ENCODE measurements at regions not wholly inside any gene's neighbourhood (a gene's known extent, or its start where the extent isn't known, plus 50 kb on each side); places are given as distances from the start of the nearest gene placed in this dataset.

DNA sequence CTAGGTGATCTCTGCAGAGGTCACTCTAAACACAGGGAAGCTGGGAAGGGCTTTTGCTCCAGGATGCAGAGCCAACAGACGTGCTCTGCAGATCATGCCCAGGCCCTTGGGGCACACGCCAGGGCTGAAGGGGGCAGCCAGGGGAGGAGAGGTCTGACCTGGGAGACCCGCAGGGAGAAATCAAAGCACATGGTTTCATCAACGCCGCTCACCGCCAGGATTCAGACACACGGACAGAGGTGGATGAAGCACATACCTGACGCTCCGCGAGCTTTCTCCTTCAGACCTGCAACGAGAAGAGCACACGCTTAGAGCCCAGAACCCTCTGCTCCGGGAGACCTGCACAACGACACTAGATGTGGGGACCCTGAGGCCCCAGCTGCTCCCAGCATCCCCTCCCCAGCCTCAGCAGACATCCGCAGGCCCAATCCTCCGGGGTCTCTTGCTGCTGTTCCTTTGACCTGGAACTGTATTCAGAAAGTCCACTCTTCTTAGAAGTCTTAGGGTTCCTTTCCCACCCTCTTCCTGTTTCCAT lies 90.7 kb upstream of the IQSEC1 start:
- H3K4me1 ChIP-seq (ENCODE audit: insufficient read depth) = peaks cover 27% of the 10 kb centered on the region
- no peak overlapping the region for H2AFZ ChIP-seq
- no peaks in the 10 kb centered on the region for H4K20me1 ChIP-seq (replicated peaks; ENCODE audit: insufficient read depth)
- H3K4me2 ChIP-seq = no peak overlapping the region
- H3K9me2 ChIP-seq (ENCODE audit: insufficient read depth) = 0 out of 2 replicates have a peak, but pooled peaks cover 4% of the 10 kb centered on the region
- peaks cover 41% of the 10 kb centered on the region for H3K4me1 Mint-ChIP-seq
- H3K36me3 ChIP-seq (ENCODE audit: insufficient read depth) = no peaks in the 10 kb centered on the region
- no peak overlapping the region for H3K4me3 ChIP-seq
- peaks cover 19% of the 10 kb centered on the region for H3K27me3 Mint-ChIP-seq (ENCODE audit: insufficient read depth, low read depth, poor library complexity)
- H3K9me3 Mint-ChIP-seq = peaks cover 7% of the 10 kb centered on the region
- TF ChIP-seq EZH2phosphoT487 (IDR thresholded peaks at IDR 0.05; ENCODE audit: unreplicated experiment) (no peak), EZH2 (IDR thresholded peaks at IDR 0.05; ENCODE audit: low read depth, unreplicated experiment) (no peak), ZNF331 (CRISPR knock-in tag; IDR thresholded peaks at IDR 0.05; ENCODE audit: low read depth) (no peak), STAT1 (IDR thresholded peaks at IDR 0.05; ENCODE audit: unreplicated experiment) (no peak), CREB1 (CRISPR knock-in tag; IDR thresholded peaks at IDR 0.05; ENCODE audit: low read depth) (no peak), POLR2AphosphoS5 (IDR thresholded peaks at IDR 0.05; ENCODE audit: low read depth) (no peak), NANOG (IDR thresholded peaks at IDR 0.05; ENCODE audit: borderline replicate concordance) (no peak), JUNB (IDR thresholded peaks at IDR 0.05; ENCODE audit: unreplicated experiment) (no peak), ZNF114 (CRISPR knock-in tag; IDR thresholded peaks at IDR 0.05) (no peak)
- TF ChIP-seq, protein P1, sequence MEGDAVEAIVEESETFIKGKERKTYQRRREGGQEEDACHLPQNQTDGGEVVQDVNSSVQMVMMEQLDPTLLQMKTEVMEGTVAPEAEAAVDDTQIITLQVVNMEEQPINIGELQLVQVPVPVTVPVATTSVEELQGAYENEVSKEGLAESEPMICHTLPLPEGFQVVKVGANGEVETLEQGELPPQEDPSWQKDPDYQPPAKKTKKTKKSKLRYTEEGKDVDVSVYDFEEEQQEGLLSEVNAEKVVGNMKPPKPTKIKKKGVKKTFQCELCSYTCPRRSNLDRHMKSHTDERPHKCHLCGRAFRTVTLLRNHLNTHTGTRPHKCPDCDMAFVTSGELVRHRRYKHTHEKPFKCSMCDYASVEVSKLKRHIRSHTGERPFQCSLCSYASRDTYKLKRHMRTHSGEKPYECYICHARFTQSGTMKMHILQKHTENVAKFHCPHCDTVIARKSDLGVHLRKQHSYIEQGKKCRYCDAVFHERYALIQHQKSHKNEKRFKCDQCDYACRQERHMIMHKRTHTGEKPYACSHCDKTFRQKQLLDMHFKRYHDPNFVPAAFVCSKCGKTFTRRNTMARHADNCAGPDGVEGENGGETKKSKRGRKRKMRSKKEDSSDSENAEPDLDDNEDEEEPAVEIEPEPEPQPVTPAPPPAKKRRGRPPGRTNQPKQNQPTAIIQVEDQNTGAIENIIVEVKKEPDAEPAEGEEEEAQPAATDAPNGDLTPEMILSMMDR (conservative IDR thresholded peaks at IDR 0.05; ENCODE audit: low read depth in 2 of 2) = no peak
- TF ChIP-seq, protein P2, sequence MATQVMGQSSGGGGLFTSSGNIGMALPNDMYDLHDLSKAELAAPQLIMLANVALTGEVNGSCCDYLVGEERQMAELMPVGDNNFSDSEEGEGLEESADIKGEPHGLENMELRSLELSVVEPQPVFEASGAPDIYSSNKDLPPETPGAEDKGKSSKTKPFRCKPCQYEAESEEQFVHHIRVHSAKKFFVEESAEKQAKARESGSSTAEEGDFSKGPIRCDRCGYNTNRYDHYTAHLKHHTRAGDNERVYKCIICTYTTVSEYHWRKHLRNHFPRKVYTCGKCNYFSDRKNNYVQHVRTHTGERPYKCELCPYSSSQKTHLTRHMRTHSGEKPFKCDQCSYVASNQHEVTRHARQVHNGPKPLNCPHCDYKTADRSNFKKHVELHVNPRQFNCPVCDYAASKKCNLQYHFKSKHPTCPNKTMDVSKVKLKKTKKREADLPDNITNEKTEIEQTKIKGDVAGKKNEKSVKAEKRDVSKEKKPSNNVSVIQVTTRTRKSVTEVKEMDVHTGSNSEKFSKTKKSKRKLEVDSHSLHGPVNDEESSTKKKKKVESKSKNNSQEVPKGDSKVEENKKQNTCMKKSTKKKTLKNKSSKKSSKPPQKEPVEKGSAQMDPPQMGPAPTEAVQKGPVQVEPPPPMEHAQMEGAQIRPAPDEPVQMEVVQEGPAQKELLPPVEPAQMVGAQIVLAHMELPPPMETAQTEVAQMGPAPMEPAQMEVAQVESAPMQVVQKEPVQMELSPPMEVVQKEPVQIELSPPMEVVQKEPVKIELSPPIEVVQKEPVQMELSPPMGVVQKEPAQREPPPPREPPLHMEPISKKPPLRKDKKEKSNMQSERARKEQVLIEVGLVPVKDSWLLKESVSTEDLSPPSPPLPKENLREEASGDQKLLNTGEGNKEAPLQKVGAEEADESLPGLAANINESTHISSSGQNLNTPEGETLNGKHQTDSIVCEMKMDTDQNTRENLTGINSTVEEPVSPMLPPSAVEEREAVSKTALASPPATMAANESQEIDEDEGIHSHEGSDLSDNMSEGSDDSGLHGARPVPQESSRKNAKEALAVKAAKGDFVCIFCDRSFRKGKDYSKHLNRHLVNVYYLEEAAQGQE (IDR thresholded peaks at IDR 0.05; ENCODE audit: unreplicated experiment) = no peak
- TF ChIP-seq, protein P3, sequence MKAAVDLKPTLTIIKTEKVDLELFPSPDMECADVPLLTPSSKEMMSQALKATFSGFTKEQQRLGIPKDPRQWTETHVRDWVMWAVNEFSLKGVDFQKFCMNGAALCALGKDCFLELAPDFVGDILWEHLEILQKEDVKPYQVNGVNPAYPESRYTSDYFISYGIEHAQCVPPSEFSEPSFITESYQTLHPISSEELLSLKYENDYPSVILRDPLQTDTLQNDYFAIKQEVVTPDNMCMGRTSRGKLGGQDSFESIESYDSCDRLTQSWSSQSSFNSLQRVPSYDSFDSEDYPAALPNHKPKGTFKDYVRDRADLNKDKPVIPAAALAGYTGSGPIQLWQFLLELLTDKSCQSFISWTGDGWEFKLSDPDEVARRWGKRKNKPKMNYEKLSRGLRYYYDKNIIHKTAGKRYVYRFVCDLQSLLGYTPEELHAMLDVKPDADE (IDR thresholded peaks at IDR 0.05) = no peak
- TF ChIP-seq, protein P4, sequence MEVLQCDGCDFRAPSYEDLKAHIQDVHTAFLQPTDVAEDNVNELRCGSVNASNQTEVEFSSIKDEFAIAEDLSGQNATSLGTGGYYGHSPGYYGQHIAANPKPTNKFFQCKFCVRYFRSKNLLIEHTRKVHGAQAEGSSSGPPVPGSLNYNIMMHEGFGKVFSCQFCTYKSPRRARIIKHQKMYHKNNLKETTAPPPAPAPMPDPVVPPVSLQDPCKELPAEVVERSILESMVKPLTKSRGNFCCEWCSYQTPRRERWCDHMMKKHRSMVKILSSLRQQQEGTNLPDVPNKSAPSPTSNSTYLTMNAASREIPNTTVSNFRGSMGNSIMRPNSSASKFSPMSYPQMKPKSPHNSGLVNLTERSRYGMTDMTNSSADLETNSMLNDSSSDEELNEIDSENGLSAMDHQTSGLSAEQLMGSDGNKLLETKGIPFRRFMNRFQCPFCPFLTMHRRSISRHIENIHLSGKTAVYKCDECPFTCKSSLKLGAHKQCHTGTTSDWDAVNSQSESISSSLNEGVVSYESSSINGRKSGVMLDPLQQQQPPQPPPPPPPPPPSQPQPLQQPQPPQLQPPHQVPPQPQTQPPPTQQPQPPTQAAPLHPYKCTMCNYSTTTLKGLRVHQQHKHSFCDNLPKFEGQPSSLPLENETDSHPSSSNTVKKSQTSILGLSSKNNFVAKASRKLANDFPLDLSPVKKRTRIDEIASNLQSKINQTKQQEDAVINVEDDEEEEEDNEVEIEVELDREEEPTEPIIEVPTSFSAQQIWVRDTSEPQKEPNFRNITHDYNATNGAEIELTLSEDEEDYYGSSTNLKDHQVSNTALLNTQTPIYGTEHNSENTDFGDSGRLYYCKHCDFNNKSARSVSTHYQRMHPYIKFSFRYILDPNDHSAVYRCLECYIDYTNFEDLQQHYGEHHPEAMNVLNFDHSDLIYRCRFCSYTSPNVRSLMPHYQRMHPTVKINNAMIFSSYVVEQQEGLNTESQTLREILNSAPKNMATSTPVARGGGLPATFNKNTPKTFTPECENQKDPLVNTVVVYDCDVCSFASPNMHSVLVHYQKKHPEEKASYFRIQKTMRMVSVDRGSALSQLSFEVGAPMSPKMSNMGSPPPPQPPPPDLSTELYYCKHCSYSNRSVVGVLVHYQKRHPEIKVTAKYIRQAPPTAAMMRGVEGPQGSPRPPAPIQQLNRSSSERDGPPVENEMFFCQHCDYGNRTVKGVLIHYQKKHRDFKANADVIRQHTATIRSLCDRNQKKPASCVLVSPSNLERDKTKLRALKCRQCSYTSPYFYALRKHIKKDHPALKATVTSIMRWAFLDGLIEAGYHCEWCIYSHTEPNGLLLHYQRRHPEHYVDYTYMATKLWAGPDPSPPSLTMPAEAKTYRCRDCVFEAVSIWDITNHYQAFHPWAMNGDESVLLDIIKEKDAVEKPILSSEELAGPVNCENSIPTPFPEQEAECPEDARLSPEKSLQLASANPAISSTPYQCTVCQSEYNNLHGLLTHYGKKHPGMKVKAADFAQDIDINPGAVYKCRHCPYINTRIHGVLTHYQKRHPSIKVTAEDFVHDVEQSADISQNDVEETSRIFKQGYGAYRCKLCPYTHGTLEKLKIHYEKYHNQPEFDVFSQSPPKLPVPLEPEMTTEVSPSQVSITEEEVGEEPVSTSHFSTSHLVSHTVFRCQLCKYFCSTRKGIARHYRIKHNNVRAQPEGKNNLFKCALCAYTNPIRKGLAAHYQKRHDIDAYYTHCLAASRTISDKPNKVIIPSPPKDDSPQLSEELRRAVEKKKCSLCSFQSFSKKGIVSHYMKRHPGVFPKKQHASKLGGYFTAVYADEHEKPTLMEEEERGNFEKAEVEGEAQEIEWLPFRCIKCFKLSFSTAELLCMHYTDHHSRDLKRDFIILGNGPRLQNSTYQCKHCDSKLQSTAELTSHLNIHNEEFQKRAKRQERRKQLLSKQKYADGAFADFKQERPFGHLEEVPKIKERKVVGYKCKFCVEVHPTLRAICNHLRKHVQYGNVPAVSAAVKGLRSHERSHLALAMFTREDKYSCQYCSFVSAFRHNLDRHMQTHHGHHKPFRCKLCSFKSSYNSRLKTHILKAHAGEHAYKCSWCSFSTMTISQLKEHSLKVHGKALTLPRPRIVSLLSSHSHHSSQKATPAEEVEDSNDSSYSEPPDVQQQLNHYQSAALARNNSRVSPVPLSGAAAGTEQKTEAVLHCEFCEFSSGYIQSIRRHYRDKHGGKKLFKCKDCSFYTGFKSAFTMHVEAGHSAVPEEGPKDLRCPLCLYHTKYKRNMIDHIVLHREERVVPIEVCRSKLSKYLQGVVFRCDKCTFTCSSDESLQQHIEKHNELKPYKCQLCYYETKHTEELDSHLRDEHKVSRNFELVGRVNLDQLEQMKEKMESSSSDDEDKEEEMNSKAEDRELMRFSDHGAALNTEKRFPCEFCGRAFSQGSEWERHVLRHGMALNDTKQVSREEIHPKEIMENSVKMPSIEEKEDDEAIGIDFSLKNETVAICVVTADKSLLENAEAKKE (CRISPR knock-in tag; IDR thresholded peaks at IDR 0.05) = no peak
- no peak for DNase-seq (ENCODE audit: low spot score)
- H3K4me3 Mint-ChIP-seq = no peak overlapping the region
- H3K27ac ChIP-seq (ENCODE audit: low read depth) = no peak overlapping the region
- no peaks in the 10 kb centered on the region for H3F3A ChIP-seq (replicated peaks; ENCODE audit: low read depth)
- H3K79me2 ChIP-seq (replicated peaks; ENCODE audit: insufficient read depth) = no peaks in the 10 kb centered on the region
- H3K27me3 ChIP-seq (ENCODE audit: insufficient read depth) = no peaks in the 10 kb centered on the region
- H3K27ac Mint-ChIP-seq = no peak overlapping the region
- ATAC-seq = no peak
- H3K36me3 Mint-ChIP-seq (ENCODE audit: low read depth) = no peaks in the 10 kb centered on the region; the same call in 2 of the 3 replicates
